HepG2 (cell line): ENCODE measurements at regions not wholly inside any gene's neighbourhood (a gene's known extent, or its start where the extent isn't known, plus 50 kb on each side); places are given as distances from the start of the nearest gene placed in this dataset.

Experiments
- ATAC-seq: fragments of 200-7000 bp; cut with Tn5 transposase; 3 replicates; pipeline ENCODE4 v1.9.1; 2020; ENCODE audit warnings: mild to moderate bottlenecking, moderate library complexity
- BruUV-seq: library from RNA; stranded (reverse); fragments of 400-500 nt; replicated peaks from 2 replicates; lab custom pipeline; 2021; lab: Mats Ljungman, UMichigan
- CTCF ChIA-PET: fragments of 300-600 bp; formaldehyde crosslinking; extraction: SDS; loops from one replicate; lab custom pipeline; 2021; ENCODE audit warnings: low total read pairs, inconsistent platforms, low intra/inter-chr PET ratio; lab: Yijun Ruan, JAX
- POLR2A ChIA-PET: fragments of 350-600 bp; sonication (Branson Sonifier 250); formaldehyde crosslinking; loops from one replicate; lab custom pipeline; 2020; ENCODE audit warnings: antibody characterized with exemption, inconsistent platforms; lab: Yijun Ruan, JAX
- DNase-seq: peaks from one replicate; pipeline ENCODE4 v3.0.0-alpha.2; 2015; ENCODE audit warnings: low spot score
- FAIRE-seq: peaks from 3 replicates; lab custom pipeline; 2011; peaks lifted over from hg19 to GRCh38; lab: Jason Lieb, UNC
- H2AFZ ChIP-seq: one replicate; pipeline ENCODE4 v1.6.1; 2011; ENCODE audit warnings: low read length, inconsistent platforms
- H3K27ac ChIP-seq: fragments of 300-600 bp; 3 replicates; pipeline ENCODE4 v1.8.0; 2011; ENCODE audit warnings: mixed run types, mild to moderate bottlenecking, mixed read lengths, low read length, inconsistent platforms; ENCODE audit not compliant: insufficient read depth; ENCODE audit errors: extremely low read length
- H3K27me3 ChIP-seq, 2 experiments: fragments of 200-600 bp in 1 of 2; 2 replicates in 1 of 2; 3 replicates in 1 of 2; pipeline versions ENCODE4 v1.6.0 to v1.8.0; 2011; ENCODE audit warnings: low read length in 2 of 2, mild to moderate bottlenecking in 2 of 2, moderate library complexity in 2 of 2, inconsistent platforms in 1 of 2; ENCODE audit not compliant: insufficient read depth in 2 of 2, control insufficient read depth in 1 of 2
- H3K36me3 ChIP-seq, 2 experiments: fragments of 200-600 bp in 1 of 2; replicated peaks in 1 of 2; 2 replicates in 1 of 2; 3 replicates in 1 of 2; pipeline versions ENCODE4 v1.5.1 to v1.8.0; 2011; ENCODE audit warnings: low read length in 2 of 2, inconsistent platforms in 1 of 2; ENCODE audit not compliant: insufficient read depth in 2 of 2, control insufficient read depth in 1 of 2
- H3K4me1 ChIP-seq: 2 replicates; pipeline ENCODE4 v1.5.1; 2012; ENCODE audit warnings: low read length, inconsistent platforms; ENCODE audit not compliant: insufficient read depth
- H3K4me2 ChIP-seq: 2 replicates; pipeline ENCODE4 v1.6.0; 2011; ENCODE audit warnings: low read depth, low read length, inconsistent platforms
- H3K4me3 ChIP-seq, 3 experiments: fragments of 200-600 bp in 1 of 3; sonication (generic), shearing (Covaris generic) in 1 of 3; replicated peaks in 1 of 3; 2 replicates each; pipeline ENCODE4 v1.5.1; 2011 to 2016; ENCODE audit warnings: low read length in 3 of 3, inconsistent platforms in 2 of 3, low read depth in 2 of 3, mild to moderate bottlenecking in 2 of 3, control low read depth in 1 of 3, mixed read lengths in 1 of 3; ENCODE audit not compliant: insufficient read depth in 1 of 3
- H3K79me2 ChIP-seq: one replicate; pipeline ENCODE4 v1.6.1; 2011; ENCODE audit warnings: low read length, inconsistent platforms; ENCODE audit not compliant: insufficient read depth
- H3K9ac ChIP-seq: 2 replicates; pipeline ENCODE4 v1.6.0; 2011; ENCODE audit warnings: mild to moderate bottlenecking, low read depth, low read length, inconsistent platforms; ENCODE audit not compliant: insufficient read depth
- H3K9me3 ChIP-seq: 2 replicates; pipeline ENCODE4 v1.5.1; 2012; ENCODE audit warnings: mild to moderate bottlenecking, low read length
- H4K20me1 ChIP-seq: 2 replicates; pipeline ENCODE4 v1.6.0; 2011; ENCODE audit warnings: inconsistent platforms, mild to moderate bottlenecking, low read length, moderate library complexity; ENCODE audit not compliant: insufficient read depth
- CHCHD3 ChIP-seq: sonication (generic); formaldehyde crosslinking; IDR thresholded peaks from 2 replicates; pipeline ENCODE4 v1.8.0; 2022; ENCODE audit warnings: mild to moderate bottlenecking, missing genetic modification reagents, moderate library complexity
- REXO4 ChIP-seq: sonication (generic); formaldehyde crosslinking; IDR thresholded peaks from 2 replicates; pipeline ENCODE4 v1.8.0; 2022; ENCODE audit warnings: missing genetic modification reagents, mild to moderate bottlenecking, borderline replicate concordance
- RFX5 ChIP-seq: IDR thresholded peaks from 2 replicates; pipeline ENCODE4 v1.6.1; 2011; ENCODE audit warnings: low read depth, low read length, improper control_type of control experiment
- RFXAP ChIP-seq: sonication (generic); formaldehyde crosslinking; IDR thresholded peaks from 2 replicates; pipeline ENCODE4 v1.4.0; 2020; ENCODE audit warnings: missing genetic modification reagents, borderline replicate concordance
- ZNF160 ChIP-seq: sonication (generic); formaldehyde crosslinking; IDR thresholded peaks from 2 replicates; pipeline ENCODE4 v1.8.0; 2022; ENCODE audit warnings: mild to moderate bottlenecking, inconsistent platforms, missing genetic modification reagents
- ZNF878 ChIP-seq: sonication (generic); formaldehyde crosslinking; IDR thresholded peaks from 2 replicates; pipeline ENCODE4 v1.8.1; 2023; ENCODE audit warnings: mild to moderate bottlenecking, missing genetic modification reagents, moderate library complexity
- WGBS: methylation state at CpG from one replicate; pipeline ENCODE4 v1.1.6; 2017; ENCODE audit warnings: low lambda C conversion rate; 5-methylcytosine and 5-hydroxymethylcytosine counted together
- in situ Hi-C: cut with HindIII; loops from 2 replicates; pipeline ENCODE4 v1.10.0; 2017; ENCODE audit warnings: low pct_unique_long_range_greater_than_20kb; ENCODE audit not compliant: extremely low pct_ligation_motif_present
- intact Hi-C: fragments of 100-400 bp; cut with micrococcal nuclease; formaldehyde crosslinking; loops from one replicate; pipeline ENCODE4 v1.10.0; 2022; ENCODE audit not compliant: unreplicated experiment
- TF ChIP-seq, protein P1 (sequence below): sonication (generic); formaldehyde crosslinking; IDR thresholded peaks from 2 replicates; pipeline ENCODE4 v1.5.0; 2020; ENCODE audit warnings: mild to moderate bottlenecking, missing genetic modification reagents, borderline replicate concordance
- TF ChIP-seq, protein P2 (sequence below): sonication (generic); formaldehyde crosslinking; IDR thresholded peaks from 2 replicates; pipeline ENCODE4 v1.4.0; 2020; ENCODE audit warnings: missing genetic modification reagents
- TF ChIP-seq, protein P3 (sequence below): sonication (generic); formaldehyde crosslinking; IDR thresholded peaks from 2 replicates; pipeline ENCODE4 v1.5.1; 2020; ENCODE audit warnings: missing genetic modification reagents, mild to moderate bottlenecking, borderline replicate concordance
- TF ChIP-seq, protein P4 (sequence below), 2 experiments: sonication (generic) in 1 of 2; formaldehyde crosslinking in 1 of 2; IDR thresholded peaks; 2 replicates each; pipeline versions ENCODE4 v1.5.1 to v1.6.1; 2011 to 2020; ENCODE audit warnings: borderline replicate concordance in 1 of 2, low read depth in 1 of 2, low read length in 1 of 2, mild to moderate bottlenecking in 1 of 2, missing genetic modification reagents in 1 of 2, moderate library complexity in 1 of 2
- TF ChIP-seq, protein P5 (sequence below): sonication (generic); formaldehyde crosslinking; IDR thresholded peaks from 2 replicates; pipeline ENCODE4 v1.5.0; 2020; ENCODE audit warnings: mild to moderate bottlenecking, missing genetic modification reagents, borderline replicate concordance

DNA sequence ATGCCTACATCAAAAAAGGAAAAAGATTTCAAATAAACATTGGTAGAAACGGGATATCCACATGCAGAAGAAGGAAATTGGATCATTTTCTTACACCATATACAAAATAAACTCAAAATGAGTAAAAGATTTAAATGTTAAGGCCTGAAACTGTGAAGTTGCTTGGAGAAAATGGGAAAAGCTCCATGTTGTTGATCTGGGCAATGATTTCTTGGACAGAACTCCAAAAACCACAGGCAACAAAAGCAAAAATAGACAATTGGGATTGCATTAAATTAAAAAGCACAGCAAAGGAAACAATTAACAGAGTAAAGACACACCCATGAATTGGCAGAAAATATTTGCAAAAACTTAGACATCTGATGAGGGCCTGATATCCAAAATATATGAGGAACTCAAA is 105.2 kb upstream of the APP start:
- Histone ChIP-seq H4K20me1 (no peaks in the 10 kb centered on the region), H3K27ac (no peak overlapping the region), H3K9me3 (peaks cover 79% of the 10 kb centered on the region), H2AFZ (no peak overlapping the region), H3K79me2 (no peaks in the 10 kb centered on the region), H3K4me2 (no peak overlapping the region), H3K9ac (no peak overlapping the region), H3K4me1 (no peaks in the 10 kb centered on the region), H3K27me3 (no peaks in the 10 kb centered on the region; a peak in 1 of 5 replicates), H3K4me3 (no peak overlapping the region), H3K36me3 (no peaks in the 10 kb centered on the region)
- ChIA-PET POLR2A (no interaction called here), CTCF (no interaction called here)
- no TSS peak for BruUV-seq
- DNase-seq (no peak), FAIRE-seq (no peak), ATAC-seq (no peak)
- TF ChIP-seq ZNF878 (CRISPR knock-in tag) (no peak), RFX5 (no peak), ZNF160 (CRISPR knock-in tag) (no peak), CHCHD3 (CRISPR knock-in tag) (no peak), RFXAP (no peak), REXO4 (no peak)
- TF ChIP-seq, protein P1, sequence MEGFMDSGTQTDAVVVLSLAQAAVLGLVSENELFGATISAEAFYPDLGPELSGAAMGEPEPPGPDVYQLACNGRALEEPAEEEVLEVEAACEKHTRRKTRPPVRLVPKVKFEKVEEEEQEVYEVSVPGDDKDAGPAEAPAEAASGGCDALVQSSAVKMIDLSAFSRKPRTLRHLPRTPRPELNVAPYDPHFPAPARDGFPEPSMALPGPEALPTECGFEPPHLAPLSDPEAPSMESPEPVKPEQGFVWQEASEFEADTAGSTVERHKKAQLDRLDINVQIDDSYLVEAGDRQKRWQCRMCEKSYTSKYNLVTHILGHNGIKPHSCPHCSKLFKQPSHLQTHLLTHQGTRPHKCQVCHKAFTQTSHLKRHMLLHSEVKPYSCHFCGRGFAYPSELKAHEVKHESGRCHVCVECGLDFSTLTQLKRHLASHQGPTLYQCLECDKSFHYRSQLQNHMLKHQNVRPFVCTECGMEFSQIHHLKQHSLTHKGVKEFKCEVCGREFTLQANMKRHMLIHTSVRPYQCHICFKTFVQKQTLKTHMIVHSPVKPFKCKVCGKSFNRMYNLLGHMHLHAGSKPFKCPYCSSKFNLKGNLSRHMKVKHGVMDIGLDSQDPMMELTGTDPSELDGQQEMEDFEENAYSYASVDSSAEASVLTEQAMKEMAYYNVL, result no peak
- TF ChIP-seq, protein P2, sequence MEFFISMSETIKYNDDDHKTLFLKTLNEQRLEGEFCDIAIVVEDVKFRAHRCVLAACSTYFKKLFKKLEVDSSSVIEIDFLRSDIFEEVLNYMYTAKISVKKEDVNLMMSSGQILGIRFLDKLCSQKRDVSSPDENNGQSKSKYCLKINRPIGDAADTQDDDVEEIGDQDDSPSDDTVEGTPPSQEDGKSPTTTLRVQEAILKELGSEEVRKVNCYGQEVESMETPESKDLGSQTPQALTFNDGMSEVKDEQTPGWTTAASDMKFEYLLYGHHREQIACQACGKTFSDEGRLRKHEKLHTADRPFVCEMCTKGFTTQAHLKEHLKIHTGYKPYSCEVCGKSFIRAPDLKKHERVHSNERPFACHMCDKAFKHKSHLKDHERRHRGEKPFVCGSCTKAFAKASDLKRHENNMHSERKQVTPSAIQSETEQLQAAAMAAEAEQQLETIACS (CRISPR knock-in tag), result no peak
- TF ChIP-seq, protein P3, sequence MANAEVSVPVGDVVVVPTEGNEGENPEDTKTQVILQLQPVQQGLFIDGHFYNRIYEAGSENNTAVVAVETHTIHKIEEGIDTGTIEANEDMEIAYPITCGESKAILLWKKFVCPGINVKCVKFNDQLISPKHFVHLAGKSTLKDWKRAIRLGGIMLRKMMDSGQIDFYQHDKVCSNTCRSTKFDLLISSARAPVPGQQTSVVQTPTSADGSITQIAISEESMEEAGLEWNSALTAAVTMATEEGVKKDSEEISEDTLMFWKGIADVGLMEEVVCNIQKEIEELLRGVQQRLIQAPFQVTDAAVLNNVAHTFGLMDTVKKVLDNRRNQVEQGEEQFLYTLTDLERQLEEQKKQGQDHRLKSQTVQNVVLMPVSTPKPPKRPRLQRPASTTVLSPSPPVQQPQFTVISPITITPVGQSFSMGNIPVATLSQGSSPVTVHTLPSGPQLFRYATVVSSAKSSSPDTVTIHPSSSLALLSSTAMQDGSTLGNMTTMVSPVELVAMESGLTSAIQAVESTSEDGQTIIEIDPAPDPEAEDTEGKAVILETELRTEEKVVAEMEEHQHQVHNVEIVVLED, result no peak
- TF ChIP-seq, protein P4, sequence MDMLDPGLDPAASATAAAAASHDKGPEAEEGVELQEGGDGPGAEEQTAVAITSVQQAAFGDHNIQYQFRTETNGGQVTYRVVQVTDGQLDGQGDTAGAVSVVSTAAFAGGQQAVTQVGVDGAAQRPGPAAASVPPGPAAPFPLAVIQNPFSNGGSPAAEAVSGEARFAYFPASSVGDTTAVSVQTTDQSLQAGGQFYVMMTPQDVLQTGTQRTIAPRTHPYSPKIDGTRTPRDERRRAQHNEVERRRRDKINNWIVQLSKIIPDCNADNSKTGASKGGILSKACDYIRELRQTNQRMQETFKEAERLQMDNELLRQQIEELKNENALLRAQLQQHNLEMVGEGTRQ (IDR thresholded peaks at IDR 0.05; ENCODE audit: low read depth, low read length), result no peak
- TF ChIP-seq, protein P4 (CRISPR knock-in tag; IDR thresholded peaks at IDR 0.05; ENCODE audit: borderline replicate concordance), result no peak
- TF ChIP-seq, protein P5, sequence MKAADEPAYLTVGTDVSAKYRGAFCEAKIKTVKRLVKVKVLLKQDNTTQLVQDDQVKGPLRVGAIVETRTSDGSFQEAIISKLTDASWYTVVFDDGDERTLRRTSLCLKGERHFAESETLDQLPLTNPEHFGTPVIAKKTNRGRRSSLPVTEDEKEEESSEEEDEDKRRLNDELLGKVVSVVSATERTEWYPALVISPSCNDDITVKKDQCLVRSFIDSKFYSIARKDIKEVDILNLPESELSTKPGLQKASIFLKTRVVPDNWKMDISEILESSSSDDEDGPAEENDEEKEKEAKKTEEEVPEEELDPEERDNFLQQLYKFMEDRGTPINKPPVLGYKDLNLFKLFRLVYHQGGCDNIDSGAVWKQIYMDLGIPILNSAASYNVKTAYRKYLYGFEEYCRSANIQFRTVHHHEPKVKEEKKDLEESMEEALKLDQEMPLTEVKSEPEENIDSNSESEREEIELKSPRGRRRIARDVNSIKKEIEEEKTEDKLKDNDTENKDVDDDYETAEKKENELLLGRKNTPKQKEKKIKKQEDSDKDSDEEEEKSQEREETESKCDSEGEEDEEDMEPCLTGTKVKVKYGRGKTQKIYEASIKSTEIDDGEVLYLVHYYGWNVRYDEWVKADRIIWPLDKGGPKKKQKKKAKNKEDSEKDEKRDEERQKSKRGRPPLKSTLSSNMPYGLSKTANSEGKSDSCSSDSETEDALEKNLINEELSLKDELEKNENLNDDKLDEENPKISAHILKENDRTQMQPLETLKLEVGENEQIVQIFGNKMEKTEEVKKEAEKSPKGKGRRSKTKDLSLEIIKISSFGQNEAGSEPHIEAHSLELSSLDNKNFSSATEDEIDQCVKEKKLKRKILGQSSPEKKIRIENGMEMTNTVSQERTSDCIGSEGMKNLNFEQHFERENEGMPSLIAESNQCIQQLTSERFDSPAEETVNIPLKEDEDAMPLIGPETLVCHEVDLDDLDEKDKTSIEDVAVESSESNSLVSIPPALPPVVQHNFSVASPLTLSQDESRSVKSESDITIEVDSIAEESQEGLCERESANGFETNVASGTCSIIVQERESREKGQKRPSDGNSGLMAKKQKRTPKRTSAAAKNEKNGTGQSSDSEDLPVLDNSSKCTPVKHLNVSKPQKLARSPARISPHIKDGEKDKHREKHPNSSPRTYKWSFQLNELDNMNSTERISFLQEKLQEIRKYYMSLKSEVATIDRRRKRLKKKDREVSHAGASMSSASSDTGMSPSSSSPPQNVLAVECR (CRISPR knock-in tag), result no peak
- WGBS, result 0% methylated on average over 1 of the region's 1 CpG
- in situ Hi-C loops, result no loop called here
- intact Hi-C loops, result no loop called here
